ENCODE measurements at regions not wholly inside any gene's neighbourhood (a gene's known extent, or its start where the extent isn't known, plus 50 kb on each side); places are given as distances from the start of the nearest gene placed in this dataset.

- no peak for TF ChIP-seq CTCF (IDR thresholded peaks at IDR 0.05 in 2 of 3, conservative IDR thresholded peaks at IDR 0.05 in 1 of 3; ENCODE audit: borderline replicate concordance in 1 of 3, insufficient read depth in 1 of 3, low read depth in 2 of 3, low read length in 2 of 3)
- no peak for TF ChIP-seq REST (IDR thresholded peaks at IDR 0.05; ENCODE audit: low read depth)
- TF ChIP-seq EZH2 (IDR thresholded peaks at IDR 0.05): no peak
- TF ChIP-seq POLR2AphosphoS5 (IDR thresholded peaks at IDR 0.05; ENCODE audit: low read depth, low read length): no peak
- no peak for TF ChIP-seq EGR1 (IDR thresholded peaks at IDR 0.05; ENCODE audit: low read depth)
- TF ChIP-seq MAX (IDR thresholded peaks at IDR 0.05): no peak
- TF ChIP-seq POLR2A (IDR thresholded peaks at IDR 0.05; ENCODE audit: borderline replicate concordance, extremely low read depth, insufficient read depth, insufficient read length): no peak
- TF ChIP-seq SRF (IDR thresholded peaks at IDR 0.05; ENCODE audit: low read depth): no peak
- no peak for TF ChIP-seq YY1 (IDR thresholded peaks at IDR 0.05; ENCODE audit: extremely low read depth, insufficient replicate concordance, low read depth, low read length)
- no peak for TF ChIP-seq EZH2phosphoT487 (IDR thresholded peaks at IDR 0.05; ENCODE audit: borderline replicate concordance)
- no peak for TF ChIP-seq ZBTB33 (IDR thresholded peaks at IDR 0.05; ENCODE audit: extremely low read depth, insufficient replicate concordance, low read length)
- TF ChIP-seq TCF7L2 (IDR thresholded peaks at IDR 0.05; ENCODE audit: borderline replicate concordance, extremely low read depth, insufficient read depth, insufficient read length): no peak
Observed at GRCh38 chrX:13498238-13498637, 71.2 kb upstream of the EGFL6 start.
